Fibroblast of lung (primary cell): ENCODE measurements at regions not wholly inside any gene's neighbourhood (a gene's known extent, or its start where the extent isn't known, plus 50 kb on each side); places are given as distances from the start of the nearest gene placed in this dataset.
A peak's percentile ranks its signal among the peaks of the same experiment; 100 is the strongest.
"Not testable (repeated sequence)": the region's sequence is repeated elsewhere in the genome, so short reads cannot be mapped to it uniquely, and the experiment has no call there.

Source experiments
- DNase-seq, 2 donors: peaks; one replicate each; pipeline versions ENCODE4 v3.0.0 to v3.0.0-alpha.2; 2010; ENCODE audit warnings: low read depth in 2 of 2
- H2AFZ ChIP-seq: 2 replicates; pipeline ENCODE4 v1.5.1; 2012; ENCODE audit warnings: low read length, control low read depth, inconsistent platforms
- H3K27ac ChIP-seq: 2 replicates; pipeline ENCODE4 v1.5.1; 2011; ENCODE audit warnings: low read length, control low read depth; ENCODE audit not compliant: insufficient read depth
- H3K27me3 ChIP-seq: 2 replicates; pipeline ENCODE4 v1.5.1; 2011; ENCODE audit warnings: mild to moderate bottlenecking, low read length; ENCODE audit not compliant: control insufficient read depth, insufficient read depth
- H3K36me3 ChIP-seq: 2 replicates; pipeline ENCODE4 v1.5.1; 2011; ENCODE audit warnings: low read length; ENCODE audit not compliant: control insufficient read depth, insufficient read depth
- H3K4me1 ChIP-seq: 2 replicates; pipeline ENCODE4 v1.5.1; 2011; ENCODE audit warnings: low read length; ENCODE audit not compliant: control insufficient read depth, insufficient read depth; ENCODE audit errors: extremely low read depth
- H3K4me2 ChIP-seq: 2 replicates; pipeline ENCODE4 v1.5.1; 2011; ENCODE audit warnings: low read length, control low read depth; ENCODE audit not compliant: insufficient read depth; ENCODE audit errors: extremely low read depth
- H3K4me3 ChIP-seq, 4 experiments: fragments of 200-600 bp in 1 of 4; sonication (generic) in 1 of 4; replicated peaks in 1 of 4; 2 replicates each; pipeline ENCODE4 v1.5.1; 2011 to 2016; ENCODE audit warnings: low read length in 4 of 4, low read depth in 3 of 4, mild to moderate bottlenecking in 3 of 4, control low read depth in 2 of 4, inconsistent platforms in 1 of 4, mixed read lengths in 1 of 4; ENCODE audit not compliant: insufficient read depth in 1 of 4; ENCODE audit errors: control extremely low read depth in 1 of 4
- H3K79me2 ChIP-seq: 2 replicates; pipeline ENCODE4 v1.5.1; 2012; ENCODE audit warnings: mild to moderate bottlenecking, low read length, inconsistent platforms; ENCODE audit not compliant: control insufficient read depth, insufficient read depth
- H3K9ac ChIP-seq: 2 replicates; pipeline ENCODE4 v1.5.1; 2011; ENCODE audit warnings: mild to moderate bottlenecking, low read length, control low read depth; ENCODE audit not compliant: insufficient read depth
- H3K9me3 ChIP-seq: 2 replicates; pipeline ENCODE4 v1.5.1; 2012; ENCODE audit warnings: low read depth, low read length; ENCODE audit not compliant: control insufficient read depth, insufficient read depth
- H4K20me1 ChIP-seq: 2 replicates; pipeline ENCODE4 v1.5.1; 2011; ENCODE audit warnings: low read length; ENCODE audit not compliant: control insufficient read depth, insufficient read depth; ENCODE audit errors: extremely low read depth
- EZH2 ChIP-seq: IDR thresholded peaks from 2 replicates; pipeline ENCODE4 v1.5.1; 2012; ENCODE audit warnings: low read length, control low read depth, mild to moderate bottlenecking; ENCODE audit errors: missing control alignments
- TF ChIP-seq, protein P1 (sequence below), 2 donors: IDR thresholded peaks in 1 of 2; conservative IDR thresholded peaks in 1 of 2; 1 replicate in 1 of 2; 2 replicates in 1 of 2; pipeline ENCODE4 v1.5.1; 2011 to 2012; ENCODE audit warnings: low read length in 2 of 2, control low read depth in 1 of 2, inconsistent platforms in 1 of 2, low read depth in 1 of 2, mild to moderate bottlenecking in 1 of 2

DNA sequence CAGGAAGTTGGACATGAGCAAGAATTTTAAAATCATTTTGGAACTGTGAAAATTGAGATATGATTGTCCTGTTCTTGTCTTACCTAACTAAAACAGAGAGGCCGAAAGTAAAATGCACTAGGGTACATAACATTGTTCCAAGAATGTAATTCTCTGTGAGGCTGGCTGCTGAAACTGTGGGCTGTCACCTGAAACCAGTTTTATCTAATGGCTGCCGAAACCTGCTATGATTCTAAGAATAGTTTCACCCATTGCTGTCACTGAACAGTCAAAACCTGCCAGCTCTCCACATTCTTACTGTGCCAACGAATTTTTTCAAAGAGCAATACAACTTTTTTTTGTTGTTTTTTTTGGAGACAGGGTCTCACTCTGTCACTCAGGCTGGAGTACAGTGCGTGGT lies 119.3 kb upstream of the ZSWIM2 start:
- H3K79me2 ChIP-seq = no peaks in the 10 kb centered on the region
- TF ChIP-seq, protein P1, sequence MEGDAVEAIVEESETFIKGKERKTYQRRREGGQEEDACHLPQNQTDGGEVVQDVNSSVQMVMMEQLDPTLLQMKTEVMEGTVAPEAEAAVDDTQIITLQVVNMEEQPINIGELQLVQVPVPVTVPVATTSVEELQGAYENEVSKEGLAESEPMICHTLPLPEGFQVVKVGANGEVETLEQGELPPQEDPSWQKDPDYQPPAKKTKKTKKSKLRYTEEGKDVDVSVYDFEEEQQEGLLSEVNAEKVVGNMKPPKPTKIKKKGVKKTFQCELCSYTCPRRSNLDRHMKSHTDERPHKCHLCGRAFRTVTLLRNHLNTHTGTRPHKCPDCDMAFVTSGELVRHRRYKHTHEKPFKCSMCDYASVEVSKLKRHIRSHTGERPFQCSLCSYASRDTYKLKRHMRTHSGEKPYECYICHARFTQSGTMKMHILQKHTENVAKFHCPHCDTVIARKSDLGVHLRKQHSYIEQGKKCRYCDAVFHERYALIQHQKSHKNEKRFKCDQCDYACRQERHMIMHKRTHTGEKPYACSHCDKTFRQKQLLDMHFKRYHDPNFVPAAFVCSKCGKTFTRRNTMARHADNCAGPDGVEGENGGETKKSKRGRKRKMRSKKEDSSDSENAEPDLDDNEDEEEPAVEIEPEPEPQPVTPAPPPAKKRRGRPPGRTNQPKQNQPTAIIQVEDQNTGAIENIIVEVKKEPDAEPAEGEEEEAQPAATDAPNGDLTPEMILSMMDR (conservative IDR thresholded peaks at IDR 0.05 in 1 of 2, IDR thresholded peaks at IDR 0.05 in 1 of 2; ENCODE audit: low read depth in 1 of 2, low read length in 2 of 2) = no peak
- no peak for TF ChIP-seq EZH2
- no peak overlapping the region for H3K27ac ChIP-seq
- H2AFZ ChIP-seq = no peak overlapping the region
- no peaks in the 10 kb centered on the region for H4K20me1 ChIP-seq
- H3K4me1 ChIP-seq = no peaks in the 10 kb centered on the region
- H3K4me2 ChIP-seq = no peak overlapping the region
- H3K4me3 ChIP-seq = no peak overlapping the region
- no peaks in the 10 kb centered on the region for H3K27me3 ChIP-seq
- H3K9me3 ChIP-seq = no peaks in the 10 kb centered on the region
- no peak overlapping the region for H3K9ac ChIP-seq
- DNase-seq = peak in 1 of 2 donors; percentile 6
- H3K36me3 ChIP-seq = no peaks in the 10 kb centered on the region

DNA sequence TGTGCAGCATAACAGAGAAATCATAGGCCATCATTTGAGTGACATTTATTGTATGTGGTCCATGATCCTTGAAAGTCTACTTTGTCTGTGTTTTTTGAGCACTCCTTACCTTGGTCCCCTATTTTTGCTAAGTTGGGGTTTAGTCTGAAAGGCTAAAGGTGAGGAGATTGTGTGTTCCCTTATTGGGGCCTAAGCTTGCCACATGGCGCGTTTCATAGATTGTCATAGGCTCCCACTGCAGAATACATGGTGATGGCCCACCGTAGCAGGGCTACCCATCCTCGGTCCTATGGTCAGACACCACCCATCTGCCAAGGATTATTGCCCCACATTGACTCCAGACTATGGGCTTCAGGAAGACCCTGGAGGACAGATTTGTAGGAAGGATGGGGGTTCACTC lies 117.0 kb upstream of the ZSWIM2 start:
- Histone ChIP-seq H3K4me2 (no peak overlapping the region), H3K4me1 (no peaks in the 10 kb centered on the region), H2AFZ (no peak overlapping the region), H3K4me3 (no peak overlapping the region), H3K9ac (no peak overlapping the region), H3K27me3 (no peaks in the 10 kb centered on the region), H3K27ac (no peak overlapping the region), H4K20me1 (no peaks in the 10 kb centered on the region), H3K36me3 (no peaks in the 10 kb centered on the region), H3K9me3 (no peaks in the 10 kb centered on the region), H3K79me2 (no peaks in the 10 kb centered on the region)
- DNase-seq = no peak
- TF ChIP-seq, protein P1 (conservative IDR thresholded peaks at IDR 0.05 in 1 of 2, IDR thresholded peaks at IDR 0.05 in 1 of 2; ENCODE audit: low read depth in 1 of 2, low read length in 2 of 2) = no peak
- TF ChIP-seq EZH2 = no peak

DNA sequence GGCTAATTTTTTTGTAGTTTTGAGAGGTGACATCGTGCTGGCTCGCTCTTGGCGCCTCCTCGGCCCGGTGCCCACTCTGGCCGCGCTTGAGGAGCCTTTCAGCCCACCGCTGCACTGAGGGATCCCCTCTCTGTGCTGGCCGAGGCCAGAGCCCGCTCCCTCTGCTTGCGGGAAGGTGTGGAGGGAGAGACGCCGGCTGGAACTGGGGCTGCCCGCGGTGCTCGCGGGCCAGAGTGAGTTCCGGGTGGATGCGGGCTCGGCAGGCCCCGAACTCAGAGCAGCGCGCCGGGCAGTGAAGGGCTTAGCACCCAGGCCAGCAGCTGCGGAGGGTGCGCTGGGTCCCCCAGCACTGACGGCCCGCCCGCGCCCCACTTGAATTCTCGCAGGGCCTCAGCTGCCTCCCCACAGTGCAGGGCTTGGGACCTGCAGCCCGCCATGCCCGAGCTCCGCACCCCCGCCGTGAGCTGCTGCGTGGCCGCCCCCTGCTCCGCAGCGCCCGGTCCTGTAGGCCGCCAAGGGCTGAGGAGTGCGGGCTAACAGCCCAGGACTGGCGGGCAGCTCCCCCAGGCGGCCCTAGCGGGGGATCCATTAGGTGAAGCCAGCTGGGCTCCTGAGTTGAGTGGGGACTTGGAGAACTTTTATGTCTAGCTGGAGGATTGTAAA lies 113.2 kb upstream of the ZSWIM2 start:
- no peaks in the 10 kb centered on the region for H3K9me3 ChIP-seq
- H3K27ac ChIP-seq = no peak overlapping the region
- H2AFZ ChIP-seq = no peak overlapping the region
- no peaks in the 10 kb centered on the region for H4K20me1 ChIP-seq
- H3K9ac ChIP-seq = no peak overlapping the region
- DNase-seq = no peak
- H3K4me1 ChIP-seq = no peaks in the 10 kb centered on the region
- no peak overlapping the region for H3K4me3 ChIP-seq
- H3K79me2 ChIP-seq = no peaks in the 10 kb centered on the region
- TF ChIP-seq, protein P1 (conservative IDR thresholded peaks at IDR 0.05 in 1 of 2, IDR thresholded peaks at IDR 0.05 in 1 of 2; ENCODE audit: low read depth in 1 of 2, low read length in 2 of 2) = no peak
- no peak for TF ChIP-seq EZH2
- no peaks in the 10 kb centered on the region for H3K27me3 ChIP-seq
- no peak overlapping the region for H3K4me2 ChIP-seq
- H3K36me3 ChIP-seq = no peaks in the 10 kb centered on the region

DNA sequence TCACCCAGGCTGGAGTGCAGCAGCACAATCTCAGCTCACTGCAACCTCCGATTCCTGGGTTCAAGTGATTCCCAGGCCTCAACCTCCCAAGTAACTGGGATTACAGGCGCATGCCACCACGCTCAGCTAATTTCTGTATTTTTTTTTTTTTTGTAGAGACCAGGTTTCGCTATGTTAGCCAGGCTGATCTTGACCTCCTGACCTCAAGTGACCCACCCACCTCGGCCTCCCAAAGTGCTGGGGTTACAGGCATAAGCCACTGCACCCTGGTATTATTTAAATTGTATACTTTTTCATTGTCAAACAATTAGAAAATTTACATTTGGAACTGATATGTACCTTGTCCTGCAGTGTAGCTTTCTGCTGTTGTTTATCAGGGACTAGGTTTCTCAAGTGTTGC lies 111.3 kb upstream of the ZSWIM2 start:
- H3K36me3 ChIP-seq, H3K9ac ChIP-seq, DNase-seq, H3K4me3 ChIP-seq, H2AFZ ChIP-seq, H3K27me3 ChIP-seq, H4K20me1 ChIP-seq, H3K27ac ChIP-seq, H3K4me2 ChIP-seq, H3K9me3 ChIP-seq, H3K4me1 ChIP-seq, H3K79me2 ChIP-seq: not testable (repeated sequence)
